ENCODE measurements at regions not wholly inside any gene's neighbourhood (a gene's known extent, or its start where the extent isn't known, plus 50 kb on each side); places are given as distances from the start of the nearest gene placed in this dataset.

- no peaks in the 10 kb centered on the region for H3K4me1 Mint-ChIP-seq
Observed at GRCh38 chr3:31043184-31043819, 148.8 kb upstream of the GADL1 start.

GRCh38 chr3:31047673-31048072, 153.2 kb upstream of the GADL1 start:
- no peaks in the 10 kb centered on the region for H3K27me3 Mint-ChIP-seq
- CTCF ChIA-PET: no interaction called here
- H3K9me3 Mint-ChIP-seq: peaks cover 18% of the 10 kb centered on the region
- POLR2A ChIA-PET: no interaction called here
- H3K36me3 Mint-ChIP-seq (ENCODE audit: low read depth): no peaks in the 10 kb centered on the region
- no peak for DNase-seq
- H3K4me3 Mint-ChIP-seq: no peak overlapping the region
- H3K4me1 Mint-ChIP-seq: no peaks in the 10 kb centered on the region
- no peak overlapping the region for H3K27ac Mint-ChIP-seq

More at GRCh38 chr3:31043184-31043819, 148.8 kb upstream of the GADL1 start:
- CTCF ChIA-PET: no interaction called here
- Mint-ChIP-seq H3K27ac (no peak overlapping the region), H3K27me3 (no peaks in the 10 kb centered on the region), H3K9me3 (peaks cover 9% of the 10 kb centered on the region), H3K36me3 (ENCODE audit: low read depth) (no peaks in the 10 kb centered on the region), H3K4me3 (no peak overlapping the region)
- DNase-seq: no peak
- POLR2A ChIA-PET: no interaction called here

GRCh38 chr3:31048143-31048542, 153.7 kb upstream of the GADL1 start:
- H3K4me1 Mint-ChIP-seq: no peaks in the 10 kb centered on the region
- ChIA-PET POLR2A (no interaction called here), CTCF (no interaction called here)
- H3K27me3 Mint-ChIP-seq: no peaks in the 10 kb centered on the region
- DNase-seq: no peak
- no peak overlapping the region for H3K4me3 Mint-ChIP-seq
- H3K9me3 Mint-ChIP-seq: peaks cover 16% of the 10 kb centered on the region
- no peak overlapping the region for H3K27ac Mint-ChIP-seq
- no peaks in the 10 kb centered on the region for H3K36me3 Mint-ChIP-seq (ENCODE audit: low read depth)

- no peak overlapping the region for H3K4me3 Mint-ChIP-seq
- no peak for DNase-seq
- H3K36me3 Mint-ChIP-seq (ENCODE audit: low read depth): no peaks in the 10 kb centered on the region
- H3K4me1 Mint-ChIP-seq: no peaks in the 10 kb centered on the region
- H3K9me3 Mint-ChIP-seq: peaks cover 13% of the 10 kb centered on the region
- POLR2A ChIA-PET: no interaction called here
- CTCF ChIA-PET: no interaction called here
- no peak overlapping the region for H3K27ac Mint-ChIP-seq
- no peaks in the 10 kb centered on the region for H3K27me3 Mint-ChIP-seq
Observed at GRCh38 chr3:31050296-31050695, 155.8 kb upstream of the GADL1 start.

GRCh38 chr3:31051226-31051625, 156.8 kb upstream of the GADL1 start:
- CTCF ChIA-PET: no interaction called here
- no peaks in the 10 kb centered on the region for H3K4me1 Mint-ChIP-seq
- H3K36me3 Mint-ChIP-seq (ENCODE audit: low read depth): no peaks in the 10 kb centered on the region
- DNase-seq: no peak
- H3K27me3 Mint-ChIP-seq: no peaks in the 10 kb centered on the region
- H3K9me3 Mint-ChIP-seq: peaks cover 13% of the 10 kb centered on the region
- POLR2A ChIA-PET: no interaction called here
- no peak overlapping the region for H3K27ac Mint-ChIP-seq
- H3K4me3 Mint-ChIP-seq: no peak overlapping the region

- no peaks in the 10 kb centered on the region for H3K36me3 Mint-ChIP-seq (ENCODE audit: low read depth)
- DNase-seq: no peak
- H3K9me3 Mint-ChIP-seq: peaks cover 13% of the 10 kb centered on the region
- no peaks in the 10 kb centered on the region for H3K27me3 Mint-ChIP-seq
- peaks cover 1% of the 10 kb centered on the region for H3K4me1 Mint-ChIP-seq
- ChIA-PET POLR2A (no interaction called here), CTCF (interaction anchor here (0.7 to 0.9 kb wide), 2 partner anchors 68 to 155 kb away, joined by 4 to 5 read pairs; no protein-coding TSS in a partner anchor)
- H3K27ac Mint-ChIP-seq: no peak overlapping the region
- H3K4me3 Mint-ChIP-seq: no peak overlapping the region
Observed at GRCh38 chr3:31053299-31053698, 158.8 kb upstream of the GADL1 start.

- H3K27me3 Mint-ChIP-seq: no peaks in the 10 kb centered on the region
- peaks cover 1% of the 10 kb centered on the region for H3K4me1 Mint-ChIP-seq
- CTCF ChIA-PET: interaction anchor here (0.9 kb wide), 1 partner anchor 154 kb away, joined by 4 read pairs; no protein-coding TSS in a partner anchor
- POLR2A ChIA-PET: no interaction called here
- peaks cover 18% of the 10 kb centered on the region for H3K9me3 Mint-ChIP-seq
- no peak overlapping the region for H3K4me3 Mint-ChIP-seq
- H3K36me3 Mint-ChIP-seq (ENCODE audit: low read depth): peaks cover 2% of the 10 kb centered on the region
- H3K27ac Mint-ChIP-seq: no peak overlapping the region
- DNase-seq: no peak
Observed at GRCh38 chr3:31054032-31054431, 159.6 kb upstream of the GADL1 start.

GRCh38 chr3:31055757-31056156, 161.3 kb upstream of the GADL1 start:
- Mint-ChIP-seq H3K27ac (no peak overlapping the region), H3K27me3 (no peaks in the 10 kb centered on the region), H3K36me3 (ENCODE audit: low read depth) (peaks cover 8% of the 10 kb centered on the region), H3K4me3 (no peak overlapping the region), H3K4me1 (peaks cover 1% of the 10 kb centered on the region), H3K9me3 (peaks cover 25% of the 10 kb centered on the region)
- ChIA-PET POLR2A (no interaction called here), CTCF (no interaction called here)
- DNase-seq: no peak

GRCh38 chr3:31057891-31058290, 163.4 kb upstream of the GADL1 start:
- H3K27me3 Mint-ChIP-seq: no peaks in the 10 kb centered on the region
- H3K36me3 Mint-ChIP-seq (ENCODE audit: low read depth): peaks cover 10% of the 10 kb centered on the region
- no peak overlapping the region for H3K27ac Mint-ChIP-seq
- H3K9me3 Mint-ChIP-seq: peaks cover 15% of the 10 kb centered on the region
- ChIA-PET CTCF (no interaction called here), POLR2A (interaction anchor here (0.8 kb wide), 1 partner anchor 474 kb away, joined by 4 read pairs; no protein-coding TSS in a partner anchor)
- DNase-seq: no peak
- H3K4me1 Mint-ChIP-seq: peaks cover 1% of the 10 kb centered on the region
- H3K4me3 Mint-ChIP-seq: no peak overlapping the region

- peaks cover 8% of the 10 kb centered on the region for H3K36me3 Mint-ChIP-seq (ENCODE audit: low read depth)
- CTCF ChIA-PET: no interaction called here
- peaks cover 6% of the 10 kb centered on the region for H3K27me3 Mint-ChIP-seq
- no peak for DNase-seq
- no peak overlapping the region for H3K27ac Mint-ChIP-seq
- H3K4me1 Mint-ChIP-seq: no peaks in the 10 kb centered on the region
- H3K9me3 Mint-ChIP-seq: peaks cover 9% of the 10 kb centered on the region
- no peak overlapping the region for H3K4me3 Mint-ChIP-seq
- POLR2A ChIA-PET: no interaction called here
Observed at GRCh38 chr3:31064021-31064420, 169.6 kb upstream of the GADL1 start.

- peaks cover 10% of the 10 kb centered on the region for H3K27me3 Mint-ChIP-seq
- peaks cover 3% of the 10 kb centered on the region for H3K9me3 Mint-ChIP-seq
- ChIA-PET CTCF (no interaction called here), POLR2A (no interaction called here)
- H3K4me1 Mint-ChIP-seq: no peaks in the 10 kb centered on the region
- no peak for DNase-seq
- peaks cover 2% of the 10 kb centered on the region for H3K36me3 Mint-ChIP-seq (ENCODE audit: low read depth)
- H3K4me3 Mint-ChIP-seq: no peak overlapping the region
- H3K27ac Mint-ChIP-seq: no peak overlapping the region
Observed at GRCh38 chr3:31065765-31066164, 171.3 kb upstream of the GADL1 start.

GRCh38 chr3:31067004-31067403, 172.5 kb upstream of the GADL1 start:
- ChIA-PET CTCF (no interaction called here), POLR2A (no interaction called here)
- H3K27me3 Mint-ChIP-seq: peaks cover 10% of the 10 kb centered on the region
- no peaks in the 10 kb centered on the region for H3K4me1 Mint-ChIP-seq
- DNase-seq: no peak
- H3K4me3 Mint-ChIP-seq: no peak overlapping the region
- H3K36me3 Mint-ChIP-seq (ENCODE audit: low read depth): no peaks in the 10 kb centered on the region
- peaks cover 2% of the 10 kb centered on the region for H3K9me3 Mint-ChIP-seq
- no peak overlapping the region for H3K27ac Mint-ChIP-seq

GRCh38 chr3:31075471-31075870, 181.0 kb upstream of the GADL1 start:
- Mint-ChIP-seq H3K4me1 (peaks cover 24% of the 10 kb centered on the region), H3K36me3 (ENCODE audit: low read depth) (peaks cover 3% of the 10 kb centered on the region), H3K9me3 (peaks cover 9% of the 10 kb centered on the region), H3K27ac (no peak overlapping the region), H3K27me3 (peaks cover 1% of the 10 kb centered on the region), H3K4me3 (no peak overlapping the region)
- no peak for DNase-seq
- ChIA-PET CTCF (interaction anchor here (0.6 kb wide), 1 partner anchor 211 kb away, joined by 3 read pairs; no protein-coding TSS in a partner anchor), POLR2A (interaction anchor here (0.6 to 0.8 kb wide), 2 partner anchors 54 to 457 kb away, joined by 3 read pairs; partner anchors contain the start of gene STT3B)

- POLR2A ChIA-PET: interaction anchor here (0.6 to 0.8 kb wide), 2 partner anchors 54 to 457 kb away, joined by 3 read pairs; partner anchors contain the start of gene STT3B
- H3K36me3 Mint-ChIP-seq (ENCODE audit: low read depth): peaks cover 3% of the 10 kb centered on the region
- H3K4me1 Mint-ChIP-seq: peaks cover 24% of the 10 kb centered on the region
- CTCF ChIA-PET: interaction anchor here (0.6 kb wide), 1 partner anchor 211 kb away, joined by 3 read pairs; no protein-coding TSS in a partner anchor
- no peak overlapping the region for H3K4me3 Mint-ChIP-seq
- H3K27me3 Mint-ChIP-seq: no peaks in the 10 kb centered on the region
- H3K27ac Mint-ChIP-seq: no peak overlapping the region
- no peak for DNase-seq
- peaks cover 8% of the 10 kb centered on the region for H3K9me3 Mint-ChIP-seq
Observed at GRCh38 chr3:31075876-31076275, 181.4 kb upstream of the GADL1 start.

All from activated CD4-positive, alpha-beta memory T cell treated with anti-CD3 and anti-CD28 coated beads, Interleukin-2, amount 10 ng/mL, durations not matched to agents 7 days and 5 days (primary cell).